ENCODE measurements at regions not wholly inside any gene's neighbourhood (a gene's known extent, or its start where the extent isn't known, plus 50 kb on each side); places are given as distances from the start of the nearest gene placed in this dataset.

GRCh38 chr1:30534551-30534940 is 188.8 kb downstream of the MATN1 start:
- H3K9ac ChIP-seq (ENCODE audit: low read length): no peak overlapping the region
- intact Hi-C loops (cut with micrococcal nuclease): no loop called here
- no peak overlapping the region for H2AFZ ChIP-seq (ENCODE audit: low read depth, low read length, poor library complexity, severe bottlenecking)
- H4K20me1 ChIP-seq (ENCODE audit: insufficient read depth): no peaks in the 10 kb centered on the region
- no peaks in the 10 kb centered on the region for H3K9me2 ChIP-seq (ENCODE audit: insufficient read depth)
- DNase-seq (ENCODE audit: low read depth, low spot score): no peak
- no peak for ATAC-seq
- no peak overlapping the region for H3K4me2 ChIP-seq (ENCODE audit: low read length)
- no peaks in the 10 kb centered on the region for H3K79me2 ChIP-seq (ENCODE audit: insufficient read depth, low read length)
- BruUV-seq (replicated peaks): no TSS peak
- POLR2A ChIA-PET: no interaction called here
- no peak overlapping the region for H3K4me3 ChIP-seq (replicated peaks in 1 of 2; ENCODE audit: low read depth in 1 of 2, low read length in 2 of 2)
- RAD21 ChIA-PET (ENCODE audit: low non-redundant PET in 1 of 2, low total read pairs in 2 of 2, uncharacterized antibody in 2 of 2, unreplicated experiment in 2 of 2): no interaction called here
- H3K9me3 ChIP-seq (ENCODE audit: control insufficient read depth in 1 of 2, insufficient read depth in 1 of 2, low read depth in 1 of 2, low read length in 2 of 2): no peaks in the 10 kb centered on the region
- CTCF ChIA-PET: no interaction called here
- H3K4me1 ChIP-seq (ENCODE audit: control insufficient read depth in 1 of 2, insufficient read depth in 2 of 2, low read length in 2 of 2): no peaks in the 10 kb centered on the region
- no peak for TF ChIP-seq JUND (IDR thresholded peaks at IDR 0.05)
- TF ChIP-seq ZNF274 (IDR thresholded peaks at IDR 0.05; ENCODE audit: low read depth, low read length): no peak
- no peak for TF ChIP-seq CBX3 (IDR thresholded peaks at IDR 0.05; ENCODE audit: low read depth)
- TF ChIP-seq SP1 (IDR thresholded peaks at IDR 0.05; ENCODE audit: low read depth): no peak
- no peak for TF ChIP-seq RAD21 (IDR thresholded peaks at IDR 0.05; ENCODE audit: low read depth)
- no peaks in the 10 kb centered on the region for H3K27me3 ChIP-seq (ENCODE audit: insufficient read depth, low read length)
- H3K27ac ChIP-seq (ENCODE audit: low read depth, low read length): no peak overlapping the region
- no peaks in the 10 kb centered on the region for H3K36me3 ChIP-seq (ENCODE audit: control insufficient read depth in 1 of 2, insufficient read depth in 2 of 2, low read length in 2 of 2)

- Histone ChIP-seq H3K27me3 (ENCODE audit: insufficient read depth, low read length) (no peaks in the 10 kb centered on the region), H3K9me2 (ENCODE audit: insufficient read depth) (no peaks in the 10 kb centered on the region), H3K9me3 (ENCODE audit: control insufficient read depth in 1 of 2, insufficient read depth in 1 of 2, low read depth in 1 of 2, low read length in 2 of 2) (no peaks in the 10 kb centered on the region), H3K36me3 (ENCODE audit: control insufficient read depth in 1 of 2, insufficient read depth in 2 of 2, low read length in 2 of 2) (no peaks in the 10 kb centered on the region), H3K4me2 (ENCODE audit: low read length) (no peak overlapping the region), H3K4me3 (replicated peaks in 1 of 2; ENCODE audit: low read depth in 1 of 2, low read length in 2 of 2) (no peak overlapping the region), H3K4me1 (ENCODE audit: control insufficient read depth in 1 of 2, insufficient read depth in 2 of 2, low read length in 2 of 2) (no peaks in the 10 kb centered on the region), H3K79me2 (ENCODE audit: insufficient read depth, low read length) (no peaks in the 10 kb centered on the region), H4K20me1 (ENCODE audit: insufficient read depth) (no peaks in the 10 kb centered on the region), H3K9ac (ENCODE audit: low read length) (no peak overlapping the region), H3K27ac (ENCODE audit: low read depth, low read length) (no peak overlapping the region), H2AFZ (ENCODE audit: low read depth, low read length, poor library complexity, severe bottlenecking) (no peak overlapping the region)
- no peak for ATAC-seq
- RAD21 ChIA-PET (ENCODE audit: low non-redundant PET in 1 of 2, low total read pairs in 2 of 2, uncharacterized antibody in 2 of 2, unreplicated experiment in 2 of 2): no interaction called here
- POLR2A ChIA-PET: no interaction called here
- CTCF ChIA-PET: no interaction called here
- BruUV-seq (replicated peaks): no TSS peak
- no peak for DNase-seq (ENCODE audit: low read depth, low spot score)
- intact Hi-C loops (cut with micrococcal nuclease): no loop called here
- TF ChIP-seq POLR2AphosphoS5 (IDR thresholded peaks at IDR 0.05; ENCODE audit: low read depth, low read length) (no peak), SP1 (IDR thresholded peaks at IDR 0.05; ENCODE audit: low read depth) (no peak), ELF1 (IDR thresholded peaks at IDR 0.05; ENCODE audit: borderline replicate concordance, low read depth) (no peak), RAD21 (IDR thresholded peaks at IDR 0.05; ENCODE audit: low read depth) (no peak), MAX (IDR thresholded peaks at IDR 0.05) (no peak), REST (IDR thresholded peaks at IDR 0.05; ENCODE audit: low read depth) (no peak), SIN3A (IDR thresholded peaks at IDR 0.05; ENCODE audit: low read depth) (no peak), POLR2A (IDR thresholded peaks at IDR 0.05; ENCODE audit: borderline replicate concordance, extremely low read depth, insufficient read depth, insufficient read length) (no peak), SRF (IDR thresholded peaks at IDR 0.05; ENCODE audit: low read depth) (no peak), YY1 (IDR thresholded peaks at IDR 0.05; ENCODE audit: extremely low read depth, insufficient replicate concordance, low read depth, low read length) (no peak), CTCF (IDR thresholded peaks at IDR 0.05 in 2 of 3, conservative IDR thresholded peaks at IDR 0.05 in 1 of 3; ENCODE audit: borderline replicate concordance in 1 of 3, insufficient read depth in 1 of 3, low read depth in 2 of 3, low read length in 2 of 3) (no peak), EZH2phosphoT487 (IDR thresholded peaks at IDR 0.05; ENCODE audit: borderline replicate concordance) (no peak), ZFX (IDR thresholded peaks at IDR 0.05) (no peak), CBX3 (IDR thresholded peaks at IDR 0.05; ENCODE audit: low read depth) (no peak)
These were observed 189.4 kb downstream of the MATN1 start for GRCh38 chr1:30533796-30534550.

Data from HCT116 (cell line).